Suppressor macrophage treated with lipopolysaccharide for 4 hours (primary cell): ENCODE measurements at regions not wholly inside any gene's neighbourhood (a gene's known extent, or its start where the extent isn't known, plus 50 kb on each side); places are given as distances from the start of the nearest gene placed in this dataset.
A peak's percentile ranks its signal among the peaks of the same experiment; 100 is the strongest.
"Not testable (repeated sequence)": the region's sequence is repeated elsewhere in the genome, so short reads cannot be mapped to it uniquely, and the experiment has no call there.

ENCODE experiments used
- DNase-seq: peaks from one replicate; pipeline ENCODE4 v3.0.0-alpha.2; 2020

DNA sequence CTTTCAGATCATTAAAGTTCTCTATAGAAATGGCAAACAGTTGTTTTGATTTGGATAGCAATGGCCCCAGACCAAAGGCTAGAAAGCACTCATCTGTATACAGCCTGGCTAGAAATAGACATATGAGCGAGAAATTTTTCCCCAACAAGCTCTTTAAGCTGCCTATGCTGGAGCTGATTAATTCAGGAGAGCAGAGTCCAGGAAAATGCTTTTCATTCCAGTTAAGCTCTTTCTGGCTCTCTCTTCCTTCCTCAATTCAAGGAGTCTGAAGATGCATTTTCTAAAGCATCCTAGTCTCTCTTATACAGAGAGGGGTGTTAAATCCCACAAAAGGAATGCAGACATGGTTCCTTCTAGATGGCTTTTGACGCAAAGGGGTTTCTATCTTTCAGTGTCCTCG lies 141.7 kb upstream of the RAI2 start:
- no peak for DNase-seq

DNA sequence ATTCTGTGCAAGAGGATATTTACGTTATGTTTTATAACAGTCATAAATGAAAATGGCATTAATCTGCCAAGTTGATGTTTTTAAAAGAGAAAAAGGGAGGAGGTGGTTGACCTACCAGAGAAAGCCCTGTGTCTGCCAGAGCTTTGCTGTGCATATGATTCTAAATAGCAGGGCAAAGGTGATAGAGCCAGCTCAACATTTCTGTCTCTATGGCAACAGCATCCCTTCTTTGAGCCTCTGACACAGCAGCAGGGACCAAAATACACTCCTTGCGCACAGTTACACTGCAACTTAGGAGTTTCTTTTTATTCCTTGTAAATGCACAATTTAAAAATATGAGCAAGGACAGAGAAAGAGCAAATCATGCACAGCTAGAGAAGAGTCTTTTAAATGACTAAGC lies 133.3 kb upstream of the RAI2 start:
- DNase-seq = no peak

DNA sequence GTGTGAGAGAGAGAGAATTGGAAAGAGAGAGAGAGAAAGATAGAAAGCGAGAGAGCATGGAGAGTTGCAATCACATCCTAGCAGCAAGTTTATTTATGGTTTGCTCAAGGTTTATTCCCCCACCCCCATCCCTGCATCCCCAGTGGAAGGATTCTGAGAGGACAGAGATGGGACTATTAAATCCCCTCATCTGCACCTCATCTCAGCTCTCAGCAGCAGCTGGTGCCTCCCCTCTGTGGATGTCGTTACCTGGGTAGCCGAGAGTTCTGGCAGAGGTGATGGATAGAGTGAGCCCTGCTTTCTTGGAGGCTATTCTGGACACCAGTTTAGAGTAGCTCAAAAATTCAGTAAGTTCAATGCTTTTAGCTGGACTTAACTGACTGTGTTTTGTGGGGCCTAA lies 132.0 kb upstream of the RAI2 start:
- no peak for DNase-seq

DNA sequence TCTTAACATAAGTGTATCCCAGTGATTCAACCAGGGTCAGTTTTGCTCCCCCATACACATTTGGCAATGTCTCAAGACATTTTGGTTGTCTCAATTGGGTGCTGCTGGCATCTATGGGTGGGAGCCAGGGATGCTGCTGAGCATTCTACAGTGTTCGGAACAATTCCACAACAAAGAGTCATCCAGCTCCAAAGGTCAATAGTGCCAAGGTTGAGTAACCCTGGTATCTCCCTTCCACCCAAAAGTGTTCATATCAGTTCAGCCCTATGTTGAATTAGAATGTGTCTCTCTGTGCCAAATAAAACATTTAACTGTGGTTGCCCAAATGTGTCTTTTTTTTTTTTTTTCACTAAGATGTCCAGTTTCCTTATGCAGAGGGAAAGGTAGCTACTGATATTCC lies 129.4 kb upstream of the RAI2 start:
- DNase-seq = no peak

DNA sequence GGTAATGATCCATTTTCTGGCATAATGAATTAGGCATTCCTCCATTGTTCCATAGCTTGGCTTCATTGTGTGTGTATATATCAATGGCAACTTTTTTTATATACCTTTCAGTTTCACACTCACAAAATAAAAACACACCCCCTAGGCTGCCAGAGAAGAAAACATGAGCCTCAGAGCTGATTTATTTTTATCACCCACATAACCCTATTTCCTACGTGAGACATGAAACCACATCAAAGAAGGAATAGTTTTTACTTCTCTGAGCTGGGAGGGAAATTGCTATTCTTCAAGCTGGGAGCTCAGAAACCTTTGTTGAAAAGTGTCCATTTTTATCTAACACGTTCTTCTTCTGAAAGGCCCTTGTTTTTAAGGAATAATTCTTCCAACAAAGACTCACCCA lies 126.7 kb upstream of the RAI2 start:
- no peak for DNase-seq

DNA sequence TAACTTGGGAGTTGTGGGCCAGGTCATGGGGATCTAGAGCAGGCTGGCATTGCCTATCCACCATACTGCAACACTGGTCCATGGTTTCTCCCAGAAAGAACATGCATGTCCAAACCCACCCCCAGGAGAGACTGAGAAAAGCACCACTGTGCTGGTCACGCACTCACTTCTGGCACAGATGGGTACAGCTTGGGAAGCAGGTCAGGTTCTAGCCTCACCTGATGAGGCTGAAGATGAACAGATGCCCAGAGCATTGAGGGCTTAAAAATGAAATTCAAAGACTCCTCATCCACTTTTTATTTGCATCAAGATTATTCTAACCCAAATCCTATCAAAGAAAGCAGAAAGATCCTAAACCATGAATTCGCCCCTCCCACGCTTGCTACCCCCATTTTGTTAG lies 125.9 kb upstream of the RAI2 start:
- DNase-seq = no peak

DNA sequence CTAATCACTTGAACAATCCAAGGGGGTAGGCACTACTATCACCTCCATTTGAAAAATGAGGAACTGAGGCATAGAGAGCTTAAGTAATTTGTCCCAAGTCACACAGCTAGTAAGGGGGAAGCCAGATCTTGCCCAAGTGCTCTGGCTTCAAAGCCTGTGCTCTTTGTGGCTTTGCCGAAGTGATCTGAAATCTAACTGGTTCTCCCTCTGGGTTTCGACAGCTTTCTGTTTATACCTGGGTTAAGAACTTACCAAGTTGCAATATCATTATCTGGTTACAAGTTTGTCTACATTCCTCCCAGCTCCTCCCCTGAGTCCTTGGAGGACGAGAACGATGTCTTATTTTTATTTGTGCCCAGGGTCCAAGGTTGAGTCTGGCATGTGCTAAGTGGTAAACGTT lies 125.3 kb upstream of the RAI2 start:
- DNase-seq = no peak

DNA sequence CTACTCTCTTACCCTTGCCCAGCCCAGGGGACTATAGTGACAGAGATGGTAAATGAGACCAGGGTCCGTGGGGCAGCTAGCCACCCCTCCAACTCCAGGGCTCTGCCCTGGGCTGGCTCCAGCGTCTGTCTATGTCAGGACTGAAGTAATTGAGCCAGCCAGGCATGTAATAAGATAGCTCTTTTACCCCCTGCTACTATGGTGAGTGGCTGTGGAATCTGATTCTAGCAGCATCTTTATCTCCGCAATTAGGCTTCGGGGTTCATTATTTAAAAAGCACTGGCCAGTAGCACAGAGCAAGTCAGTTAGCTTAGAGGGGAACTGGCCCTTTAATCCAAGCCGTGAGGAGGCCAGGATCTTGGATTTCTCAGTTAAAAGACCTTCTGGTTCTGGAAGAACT lies 123.3 kb upstream of the RAI2 start:
- DNase-seq = no peak

DNA sequence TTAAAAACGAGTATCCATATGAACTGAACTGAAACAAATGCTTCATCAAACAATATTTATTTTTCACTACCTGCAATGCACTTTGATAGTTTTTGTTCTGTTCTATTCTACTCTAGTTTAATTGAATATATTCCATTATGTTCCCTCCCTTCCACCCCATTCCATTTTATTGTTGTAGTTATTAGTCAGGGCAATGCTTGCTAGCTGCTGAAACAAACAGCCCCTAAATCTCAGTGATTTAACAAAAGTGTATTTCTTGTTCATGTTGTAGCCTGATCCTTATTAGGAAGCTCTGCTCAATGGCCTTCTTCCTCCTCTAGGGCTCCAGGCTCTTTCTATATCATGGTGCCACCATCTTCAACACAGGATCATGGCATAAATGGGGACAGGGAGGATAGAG lies 122.3 kb upstream of the RAI2 start:
- DNase-seq = no peak

DNA sequence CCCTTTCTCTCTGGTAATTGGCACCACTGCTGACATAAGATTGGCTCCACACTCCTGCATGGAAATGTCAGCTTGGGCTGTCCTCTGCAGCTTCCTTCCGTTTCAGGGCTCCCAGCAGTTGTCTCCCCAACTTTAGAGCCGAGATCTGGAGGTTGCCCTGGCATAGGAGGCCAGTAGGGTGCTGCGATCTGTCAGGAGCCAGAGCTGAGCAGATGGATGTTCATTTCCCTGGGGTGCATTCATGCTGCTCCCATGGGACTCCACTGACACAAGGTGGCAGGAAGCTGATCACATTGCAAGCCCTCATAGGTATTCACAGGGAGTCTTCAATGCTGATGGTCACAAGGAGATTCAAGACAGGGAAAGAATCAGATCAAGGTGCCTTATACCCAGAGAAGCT lies 116.6 kb upstream of the RAI2 start:
- no peak for DNase-seq

DNA sequence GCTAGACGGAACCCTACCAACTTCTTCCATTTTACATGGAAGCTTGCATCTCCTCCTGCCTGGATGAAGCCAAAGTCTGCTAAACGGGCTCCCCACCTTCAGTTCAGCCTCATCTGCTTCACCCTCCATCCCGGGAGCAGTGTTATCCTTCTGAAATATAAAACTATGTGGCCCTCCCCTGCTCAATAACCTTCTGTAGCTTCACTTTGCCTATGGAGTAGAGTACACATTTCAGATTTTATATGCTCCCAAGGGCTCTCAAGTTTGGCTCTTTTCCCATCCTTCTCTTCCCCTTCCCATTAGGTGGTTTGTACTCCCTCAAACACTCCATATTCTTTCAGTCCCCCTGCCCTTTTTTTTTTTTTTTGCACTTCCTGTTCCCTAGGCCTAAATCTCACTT lies 115.9 kb upstream of the RAI2 start:
- DNase-seq = no peak

DNA sequence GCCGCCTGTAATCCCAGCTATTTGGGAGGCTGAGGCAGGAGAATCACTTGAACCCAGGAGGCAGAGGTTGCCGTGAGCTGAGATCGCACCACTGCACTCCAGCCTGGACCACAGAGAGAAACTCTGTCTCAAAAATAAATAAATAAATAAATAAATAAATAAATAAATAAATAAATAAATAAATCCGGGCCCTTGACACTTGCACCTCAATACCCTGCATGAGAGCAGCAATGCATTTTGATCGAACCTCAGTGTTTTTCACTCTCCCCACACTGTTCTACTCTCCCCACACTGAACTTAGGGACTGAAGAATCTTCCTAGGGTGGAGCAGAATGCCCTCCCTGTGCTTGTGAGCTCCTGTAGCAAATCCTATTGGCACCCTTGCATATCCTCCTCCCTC lies 114.3 kb upstream of the RAI2 start:
- DNase-seq = not testable (repeated sequence)

DNA sequence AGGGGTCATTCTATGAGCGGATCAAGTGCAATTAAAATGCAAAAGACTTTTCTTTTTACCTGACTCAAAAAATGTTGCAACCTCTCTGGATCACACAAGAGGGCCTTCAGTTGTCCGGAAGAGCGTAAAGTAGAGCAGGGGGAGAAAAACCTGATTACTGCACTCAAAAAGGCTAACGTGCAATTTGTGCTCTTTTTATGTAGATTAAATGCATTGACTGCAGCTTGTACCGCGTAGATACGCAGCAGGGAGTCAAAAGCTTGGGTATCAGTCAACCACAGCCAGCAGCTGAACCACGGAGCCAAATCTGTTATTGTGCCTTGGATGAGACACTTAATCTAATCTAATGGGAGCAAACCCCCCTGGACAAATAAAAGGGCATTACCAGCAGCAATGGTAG lies 107.3 kb upstream of the RAI2 start:
- no peak for DNase-seq

DNA sequence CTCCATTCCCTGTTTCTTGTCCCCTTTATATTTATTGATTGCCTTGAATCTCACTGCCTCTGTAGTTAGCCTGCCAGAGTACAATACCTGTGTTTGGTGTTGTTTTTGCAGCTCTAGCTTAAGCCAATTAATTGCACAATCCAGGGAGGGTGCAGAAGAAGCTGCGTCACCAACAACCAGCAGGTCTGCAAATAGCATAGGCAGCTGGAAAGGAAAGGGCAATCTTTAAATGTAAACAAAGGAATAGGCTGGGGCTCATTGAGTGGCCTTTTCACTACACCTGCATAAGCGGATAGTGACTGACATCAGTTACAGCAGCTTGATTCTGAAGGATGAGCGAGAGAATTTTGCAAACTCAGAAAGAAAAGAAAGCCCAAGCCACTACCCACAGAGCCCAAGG lies 106.8 kb upstream of the RAI2 start:
- DNase-seq = no peak

DNA sequence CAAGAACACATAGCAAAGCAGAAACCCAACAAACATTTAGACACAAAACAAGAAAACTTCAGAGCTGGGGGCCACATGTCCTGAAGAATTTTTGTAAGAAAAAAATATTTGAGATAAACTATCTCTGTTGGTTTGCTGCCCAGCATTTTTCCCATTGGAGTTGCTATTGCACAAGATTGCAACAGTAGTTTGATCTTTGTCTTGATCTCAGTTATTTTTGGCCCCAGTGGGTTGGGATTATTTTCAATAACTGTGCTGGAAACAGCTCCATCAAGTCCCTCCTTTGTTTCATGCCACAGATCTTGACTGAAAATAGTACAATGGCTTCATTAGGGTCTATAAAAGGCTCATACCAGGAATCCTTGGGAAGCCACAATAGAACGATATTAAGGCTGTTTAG lies 103.8 kb upstream of the RAI2 start:
- no peak for DNase-seq

DNA sequence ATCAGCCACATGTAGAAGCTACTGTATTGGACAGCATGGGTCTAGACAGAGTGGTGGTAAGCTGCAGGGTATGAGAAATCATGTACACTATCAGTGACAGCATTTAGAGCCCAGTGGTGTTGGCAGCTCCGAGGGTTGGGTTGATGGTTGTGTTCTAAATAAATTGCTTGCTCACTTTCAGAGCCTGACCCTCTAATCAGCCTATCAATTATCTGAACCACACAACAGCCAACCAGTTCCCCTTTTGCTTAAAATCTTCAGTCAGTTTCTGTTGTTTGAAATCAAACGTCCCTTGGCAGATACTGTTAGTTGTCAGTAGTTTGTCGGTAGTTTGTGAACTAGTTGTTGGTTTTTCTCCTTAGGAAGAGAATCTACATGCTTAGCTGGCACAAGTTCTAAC lies 99.8 kb upstream of the RAI2 start:
- no peak for DNase-seq

DNA sequence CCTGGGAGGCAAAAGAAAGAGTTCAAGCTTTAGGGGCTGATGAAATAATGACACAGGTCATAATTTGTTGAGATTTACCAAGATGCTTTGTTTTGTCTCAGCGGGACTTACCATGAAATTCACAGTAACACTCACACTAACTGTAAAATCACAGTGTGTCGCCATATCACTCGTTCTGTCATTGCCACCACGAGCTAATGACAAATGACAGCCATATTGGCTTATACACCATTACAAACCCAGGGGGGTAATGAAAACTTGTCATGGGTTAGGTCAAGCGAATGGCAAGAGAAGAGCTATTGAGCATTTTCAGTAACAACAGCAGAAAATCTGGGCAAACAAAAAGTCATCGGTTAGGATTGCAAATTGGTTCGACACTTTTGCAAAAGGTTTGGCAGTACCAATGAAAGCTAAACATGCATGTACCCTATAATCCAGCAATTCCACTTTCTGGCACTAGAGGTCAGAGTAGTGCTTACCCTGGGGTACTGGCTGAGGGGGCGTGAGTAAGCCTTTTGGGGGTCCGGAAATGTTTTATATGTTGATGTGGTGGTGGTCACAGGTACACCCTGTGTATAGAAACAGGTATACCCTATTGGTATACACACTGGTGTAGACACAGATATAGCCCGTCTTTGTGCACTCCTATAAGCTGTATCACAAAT lies 83.9 kb upstream of the RAI2 start:
- DNase-seq = peak; percentile 23

DNA sequence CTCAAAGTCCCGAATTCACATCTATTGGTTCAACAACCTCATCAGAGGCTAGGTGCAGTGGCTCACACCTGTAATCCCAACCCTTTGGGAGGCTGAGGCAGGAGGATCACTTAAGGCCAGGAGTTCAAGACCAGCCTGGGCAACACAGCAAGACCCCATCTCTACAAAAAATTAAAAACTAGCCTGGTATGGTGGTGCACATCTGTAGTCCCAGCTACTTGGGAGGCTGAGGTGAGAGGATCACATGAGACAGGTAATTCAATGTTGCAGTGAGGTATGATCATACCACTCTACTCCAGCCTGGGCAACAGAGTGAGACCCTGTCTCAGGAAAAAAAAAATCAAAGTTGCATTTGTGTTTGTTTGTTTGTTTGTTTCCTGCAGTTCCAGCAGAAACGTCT lies 80.1 kb upstream of the RAI2 start:
- not testable (repeated sequence) for DNase-seq

DNA sequence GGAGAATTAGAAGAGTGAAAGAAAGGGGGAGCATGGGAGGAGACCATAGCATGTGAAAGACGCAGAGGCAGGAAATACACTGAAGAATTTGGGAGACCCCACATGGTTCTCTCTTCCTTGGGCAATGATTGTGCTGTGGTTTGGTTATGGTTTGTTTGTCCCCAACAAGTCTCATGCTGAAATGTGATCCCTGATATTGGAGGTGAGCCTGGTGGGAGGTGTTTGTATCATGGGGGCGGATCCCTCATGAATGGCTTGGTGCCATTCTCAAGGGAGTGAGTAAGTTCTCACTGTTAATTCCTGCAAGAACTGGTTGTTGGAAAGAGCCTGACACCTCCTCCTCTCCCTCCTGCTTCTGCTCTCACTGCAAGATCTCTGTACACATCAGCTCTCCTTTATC lies 78.6 kb upstream of the RAI2 start:
- DNase-seq = no peak

DNA sequence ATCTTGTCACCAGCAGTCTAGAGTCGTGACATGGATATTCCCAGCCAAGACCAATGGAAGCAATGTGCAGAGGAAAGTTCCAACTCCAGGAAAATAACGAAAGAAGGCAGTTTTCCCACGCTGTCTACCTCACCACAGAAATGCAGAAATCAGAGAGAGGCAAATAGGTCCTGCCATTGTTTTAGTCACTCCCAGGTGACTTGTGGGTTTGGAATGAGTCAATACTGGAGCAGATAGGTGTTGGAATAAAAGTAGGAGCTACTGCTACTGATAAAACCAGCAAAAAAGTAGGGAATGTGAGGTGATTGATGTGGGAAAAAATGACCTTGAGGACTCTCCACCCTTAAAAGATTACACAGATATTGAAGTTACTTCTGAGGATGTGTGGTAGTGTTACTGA lies 72.8 kb upstream of the RAI2 start:
- DNase-seq = no peak

DNA sequence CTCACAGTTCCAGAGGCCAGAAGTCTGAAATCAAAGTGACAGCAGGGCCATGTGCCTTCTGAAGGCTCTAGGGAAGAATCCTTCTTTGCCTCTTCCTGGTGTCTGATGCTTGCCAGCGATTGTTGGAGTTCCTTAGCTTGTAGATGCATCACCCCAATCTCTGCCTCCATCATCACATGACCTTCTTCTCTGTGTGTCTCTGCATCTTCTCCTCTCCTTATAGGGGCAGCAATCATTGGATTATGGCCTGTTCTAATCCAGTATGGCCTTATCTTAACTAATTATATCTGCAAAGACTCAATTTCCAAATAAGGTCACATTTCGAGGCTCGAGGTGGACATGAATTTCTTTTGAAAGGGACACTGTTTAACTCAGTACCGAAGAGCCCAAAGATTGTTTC lies 71.7 kb upstream of the RAI2 start:
- DNase-seq = no peak

DNA sequence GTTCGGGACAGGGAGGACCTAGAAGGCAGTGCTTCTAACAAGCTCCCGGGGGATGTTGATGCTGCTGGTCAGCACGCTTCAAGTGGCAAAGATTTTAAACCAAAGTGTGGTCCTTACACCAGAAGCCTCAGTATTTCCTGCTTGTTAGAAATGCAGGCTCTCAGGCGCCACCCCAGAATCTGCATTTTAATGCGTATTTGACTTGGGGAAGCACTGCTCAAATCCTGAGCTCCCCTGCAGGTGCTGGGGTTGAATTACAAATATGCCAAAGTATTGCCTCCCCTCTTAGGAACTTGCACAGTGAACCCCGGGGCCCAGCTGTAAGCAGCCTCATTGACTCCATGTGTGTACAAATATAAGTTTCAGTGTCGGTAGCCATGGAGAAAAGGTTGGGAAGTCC lies 70.8 kb upstream of the RAI2 start:
- DNase-seq = no peak

DNA sequence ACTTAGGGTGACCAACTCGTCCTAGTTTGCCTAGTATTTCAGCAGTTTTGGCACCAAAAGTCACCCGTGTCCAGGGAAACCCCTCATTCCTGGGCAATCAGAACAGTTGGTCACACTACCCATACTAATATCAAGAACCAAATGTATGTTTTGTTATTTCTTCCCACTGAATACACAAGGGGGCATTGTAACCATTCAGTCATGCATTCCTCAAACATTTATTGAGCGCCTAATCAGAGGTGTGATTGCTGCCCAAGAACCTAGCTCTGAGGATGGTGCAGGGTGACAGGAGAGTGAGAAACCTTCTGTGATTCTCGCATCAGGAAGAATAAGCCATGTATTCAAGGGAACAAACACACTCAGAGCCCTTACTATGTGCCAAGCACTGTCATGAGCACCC lies 69.8 kb upstream of the RAI2 start:
- no peak for DNase-seq

DNA sequence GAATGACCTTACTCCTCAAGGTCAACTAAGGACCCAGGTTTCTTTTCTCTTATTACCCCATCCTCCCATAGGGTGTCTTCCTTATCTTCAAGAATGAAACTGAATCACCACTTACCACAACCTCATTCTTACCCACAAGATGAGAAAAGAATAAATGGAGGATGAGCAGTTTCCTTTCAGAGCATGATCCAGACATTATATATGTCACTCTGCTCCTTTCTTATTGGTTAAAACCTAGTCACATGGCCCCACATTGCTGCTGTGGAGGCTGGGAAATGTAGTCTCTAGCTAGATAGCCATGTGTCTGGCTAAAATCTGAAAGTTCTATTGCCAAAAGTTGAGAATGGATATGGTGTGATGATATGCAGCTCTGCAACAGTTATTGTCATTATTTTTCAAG lies 62.4 kb upstream of the RAI2 start:
- no peak for DNase-seq

DNA sequence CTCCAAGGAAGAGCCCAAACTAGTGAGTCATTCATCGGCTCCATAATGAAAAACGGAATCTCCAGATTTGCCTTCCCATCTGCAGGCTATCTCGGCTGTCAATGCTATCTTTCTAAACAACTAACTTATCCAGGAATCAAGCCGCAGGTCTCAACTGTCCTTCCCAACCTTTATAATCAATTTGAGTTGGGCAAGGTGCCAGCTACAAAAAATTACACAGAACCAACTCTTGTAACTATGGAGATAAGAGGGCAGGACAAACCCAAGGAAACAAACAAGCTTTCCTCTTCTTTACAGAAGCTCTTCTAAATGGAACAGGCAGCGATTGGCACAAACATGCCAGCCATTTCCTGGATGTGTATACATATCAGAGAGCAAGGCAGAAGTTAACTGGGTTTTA lies 61.2 kb upstream of the RAI2 start:
- DNase-seq = no peak

DNA sequence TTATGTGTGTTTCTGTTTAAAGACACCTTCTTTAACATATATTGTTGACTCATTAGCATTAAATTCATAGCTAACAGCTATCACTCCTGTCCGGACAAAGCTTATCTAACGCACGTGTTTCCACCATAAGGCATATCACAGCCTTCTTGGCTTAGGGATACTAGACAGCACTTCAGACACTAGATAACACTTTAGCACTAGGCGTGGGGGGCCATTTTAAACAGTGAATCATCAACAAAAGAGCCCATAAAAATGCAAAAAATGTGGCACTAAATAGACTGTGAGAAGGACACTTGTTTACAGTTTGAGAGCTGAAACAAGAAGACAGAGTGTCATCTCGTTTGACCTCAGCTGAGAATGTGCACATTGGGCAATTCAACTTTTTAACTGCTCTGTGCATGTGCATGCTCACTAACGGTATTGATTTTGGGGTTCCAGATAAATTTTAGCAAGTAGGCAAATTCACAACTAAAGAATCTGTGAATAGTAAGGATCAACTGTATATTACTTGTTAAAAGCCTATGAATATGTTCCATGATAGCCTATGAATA lies 58.9 kb upstream of the RAI2 start:
- no peak for DNase-seq
